Astrocyte of the cerebellum (primary cell): ENCODE measurements at regions not wholly inside any gene's neighbourhood (a gene's known extent, or its start where the extent isn't known, plus 50 kb on each side); places are given as distances from the start of the nearest gene placed in this dataset.

Experiments used
- DNase-seq: peaks from one replicate; pipeline ENCODE4 v3.0.0-alpha.2; 2011; ENCODE audit warnings: low read depth
- H3K4me3 ChIP-seq: 2 replicates; pipeline ENCODE4 v1.5.1; 2011; ENCODE audit warnings: mild to moderate bottlenecking, low read depth, low read length, moderate library complexity
- in situ Hi-C: cut with HindIII; loops from 2 replicates; pipeline ENCODE4 v1.10.0; 2017; ENCODE audit warnings: low sequenced_read_pairs
- TF ChIP-seq, protein P1 (sequence below): IDR thresholded peaks from 2 replicates; pipeline ENCODE4 v1.5.1; 2012; ENCODE audit warnings: low read length, low read depth, moderate library complexity, mild to moderate bottlenecking; ENCODE audit errors: missing control alignments

DNA sequence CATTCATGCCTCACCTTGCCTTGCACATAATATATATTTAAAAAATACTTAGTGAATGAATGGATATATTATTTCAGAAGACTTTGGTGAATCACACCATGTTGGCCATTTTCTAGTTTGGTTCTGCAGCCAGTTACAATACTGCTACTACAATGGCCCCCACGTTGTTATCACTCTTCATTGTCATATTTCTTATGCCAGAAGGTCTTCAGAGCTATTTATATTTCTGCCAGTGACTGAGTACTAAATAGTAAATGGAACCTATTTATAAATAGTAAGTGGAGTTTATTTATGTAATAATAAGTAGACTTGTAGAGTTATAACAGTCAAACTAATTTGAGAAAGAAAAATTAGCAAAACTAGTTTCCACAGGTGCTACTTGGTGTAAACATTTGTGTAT, 516.6 kb upstream of the SYT4 start:
- DNase-seq = no peak
- no peak overlapping the region for H3K4me3 ChIP-seq
- in situ Hi-C loops = no loop called here
- TF ChIP-seq, protein P1, sequence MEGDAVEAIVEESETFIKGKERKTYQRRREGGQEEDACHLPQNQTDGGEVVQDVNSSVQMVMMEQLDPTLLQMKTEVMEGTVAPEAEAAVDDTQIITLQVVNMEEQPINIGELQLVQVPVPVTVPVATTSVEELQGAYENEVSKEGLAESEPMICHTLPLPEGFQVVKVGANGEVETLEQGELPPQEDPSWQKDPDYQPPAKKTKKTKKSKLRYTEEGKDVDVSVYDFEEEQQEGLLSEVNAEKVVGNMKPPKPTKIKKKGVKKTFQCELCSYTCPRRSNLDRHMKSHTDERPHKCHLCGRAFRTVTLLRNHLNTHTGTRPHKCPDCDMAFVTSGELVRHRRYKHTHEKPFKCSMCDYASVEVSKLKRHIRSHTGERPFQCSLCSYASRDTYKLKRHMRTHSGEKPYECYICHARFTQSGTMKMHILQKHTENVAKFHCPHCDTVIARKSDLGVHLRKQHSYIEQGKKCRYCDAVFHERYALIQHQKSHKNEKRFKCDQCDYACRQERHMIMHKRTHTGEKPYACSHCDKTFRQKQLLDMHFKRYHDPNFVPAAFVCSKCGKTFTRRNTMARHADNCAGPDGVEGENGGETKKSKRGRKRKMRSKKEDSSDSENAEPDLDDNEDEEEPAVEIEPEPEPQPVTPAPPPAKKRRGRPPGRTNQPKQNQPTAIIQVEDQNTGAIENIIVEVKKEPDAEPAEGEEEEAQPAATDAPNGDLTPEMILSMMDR = no peak

GRCh38 chr18:43794363-43794762, 517.1 kb upstream of the SYT4 start:
- no peak for DNase-seq
- in situ Hi-C loops = no loop called here
- no peak overlapping the region for H3K4me3 ChIP-seq
- TF ChIP-seq, protein P1 = no peak

DNA sequence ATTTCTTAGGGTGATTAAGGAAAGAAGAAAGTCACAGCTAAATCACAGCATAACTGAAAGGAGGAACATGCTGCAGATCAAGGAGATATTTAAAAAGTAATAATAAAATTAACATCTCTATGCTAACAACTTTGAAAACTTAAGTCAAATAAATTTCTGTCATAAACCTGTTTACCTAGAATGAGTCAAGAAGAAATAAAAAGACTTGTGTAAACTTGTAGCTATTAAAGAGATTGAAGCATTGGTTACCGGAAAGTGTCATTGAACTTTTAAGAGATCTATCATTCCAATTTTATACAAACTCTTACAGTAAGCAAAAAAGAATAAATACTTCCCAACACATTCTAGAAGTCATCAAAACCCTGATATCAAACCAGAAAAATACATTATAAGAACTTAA, 520.1 kb upstream of the SYT4 start:
- in situ Hi-C loops = no loop called here
- no peak for DNase-seq
- TF ChIP-seq, protein P1 = no peak
- no peak overlapping the region for H3K4me3 ChIP-seq

DNA sequence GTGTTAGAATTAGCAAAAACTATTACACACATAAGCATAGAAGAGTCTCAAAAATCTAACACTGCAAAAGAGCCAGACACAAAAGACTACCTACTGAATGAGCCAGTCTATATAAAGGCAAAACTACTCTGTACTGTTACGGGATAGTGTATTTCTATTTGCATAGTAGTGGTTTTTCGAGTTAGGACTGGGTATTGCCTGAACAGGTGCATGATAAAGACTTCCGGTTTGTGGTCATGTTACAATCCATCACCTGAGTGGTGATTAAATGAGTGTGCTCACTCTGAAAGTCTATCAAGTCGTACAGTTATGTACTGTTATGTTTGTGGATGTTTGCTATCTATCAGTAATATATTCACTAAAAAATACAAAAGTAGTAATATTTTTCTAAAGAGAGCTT, 523.3 kb upstream of the SYT4 start:
- TF ChIP-seq, protein P1 = no peak
- in situ Hi-C loops = no loop called here
- H3K4me3 ChIP-seq = no peak overlapping the region
- no peak for DNase-seq

GRCh38 chr18:43805646-43806194, 528.4 kb upstream of the SYT4 start:
- in situ Hi-C loops = no loop called here
- TF ChIP-seq, protein P1 = no peak
- no peak overlapping the region for H3K4me3 ChIP-seq
- no peak for DNase-seq

GRCh38 chr18:43812627-43813026, 535.3 kb upstream of the SYT4 start:
- no peak overlapping the region for H3K4me3 ChIP-seq
- TF ChIP-seq, protein P1 = no peak
- no peak for DNase-seq
- in situ Hi-C loops = no loop called here

DNA sequence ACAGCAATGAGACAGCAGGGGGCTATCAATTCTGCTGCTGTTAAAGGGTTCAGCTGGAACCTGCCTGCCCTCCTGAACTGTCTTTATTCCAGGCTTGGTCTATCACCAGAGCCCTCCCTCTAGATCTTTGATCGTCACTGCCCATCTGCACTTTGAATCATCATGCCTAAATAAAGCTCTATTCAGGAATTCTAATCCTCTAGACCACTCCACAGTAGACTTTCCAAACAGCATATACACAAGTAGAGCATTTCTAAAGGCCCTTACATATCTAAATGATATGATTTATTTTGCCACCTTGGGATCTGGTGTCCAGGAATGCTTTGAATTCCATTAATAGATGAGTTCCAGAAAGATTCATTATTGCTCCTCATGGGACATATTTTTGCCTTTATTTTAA, 542.1 kb upstream of the SYT4 start:
- no peak for DNase-seq
- in situ Hi-C loops = no loop called here
- H3K4me3 ChIP-seq = no peak overlapping the region
- TF ChIP-seq, protein P1 = no peak
